ENCODE measurements at regions not wholly inside any gene's neighbourhood (a gene's known extent, or its start where the extent isn't known, plus 50 kb on each side); places are given as distances from the start of the nearest gene placed in this dataset.

DNA sequence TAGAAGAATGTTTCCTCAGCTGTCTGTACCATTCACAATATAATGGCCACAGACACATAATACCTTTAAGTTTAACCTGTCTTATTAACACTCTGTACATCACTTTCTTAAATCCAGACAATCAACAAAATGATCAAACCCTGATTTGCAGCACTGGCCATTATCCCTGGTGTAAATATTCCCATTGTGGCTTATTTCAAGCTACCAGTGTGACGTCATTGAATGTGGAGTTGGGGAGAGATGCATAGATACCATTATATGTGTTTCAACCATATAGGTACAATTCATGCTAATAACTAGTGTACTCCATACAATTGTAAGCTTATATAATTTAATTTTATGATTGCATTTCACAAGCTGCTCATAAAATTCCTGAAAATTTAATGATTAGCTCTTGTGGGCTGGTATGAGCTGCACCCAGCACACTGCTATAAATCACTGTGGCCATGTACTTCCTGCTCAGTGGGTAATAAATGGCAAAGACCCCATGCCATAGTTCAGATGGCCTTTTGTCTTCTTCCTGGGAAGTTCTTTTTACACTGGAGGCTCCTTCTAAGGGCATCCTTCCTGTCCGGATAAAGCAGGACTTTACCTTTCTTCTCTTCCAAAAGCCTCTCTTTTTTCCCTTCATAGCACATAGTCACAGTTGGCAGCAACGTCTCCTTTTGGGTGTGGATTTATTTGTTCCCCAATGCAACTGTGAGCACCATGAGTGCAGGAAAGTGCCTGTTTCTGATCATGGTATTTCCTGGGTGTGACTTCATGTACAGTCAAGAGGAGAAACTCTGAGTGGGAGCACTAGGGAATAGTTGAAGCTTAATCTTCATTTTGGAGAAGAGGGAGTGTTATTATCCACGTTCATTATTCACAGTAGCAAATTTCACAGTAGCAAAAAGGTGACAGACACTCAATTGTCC is 87.8 kb downstream of the MIAT start:
- TF ChIP-seq, protein P1, sequence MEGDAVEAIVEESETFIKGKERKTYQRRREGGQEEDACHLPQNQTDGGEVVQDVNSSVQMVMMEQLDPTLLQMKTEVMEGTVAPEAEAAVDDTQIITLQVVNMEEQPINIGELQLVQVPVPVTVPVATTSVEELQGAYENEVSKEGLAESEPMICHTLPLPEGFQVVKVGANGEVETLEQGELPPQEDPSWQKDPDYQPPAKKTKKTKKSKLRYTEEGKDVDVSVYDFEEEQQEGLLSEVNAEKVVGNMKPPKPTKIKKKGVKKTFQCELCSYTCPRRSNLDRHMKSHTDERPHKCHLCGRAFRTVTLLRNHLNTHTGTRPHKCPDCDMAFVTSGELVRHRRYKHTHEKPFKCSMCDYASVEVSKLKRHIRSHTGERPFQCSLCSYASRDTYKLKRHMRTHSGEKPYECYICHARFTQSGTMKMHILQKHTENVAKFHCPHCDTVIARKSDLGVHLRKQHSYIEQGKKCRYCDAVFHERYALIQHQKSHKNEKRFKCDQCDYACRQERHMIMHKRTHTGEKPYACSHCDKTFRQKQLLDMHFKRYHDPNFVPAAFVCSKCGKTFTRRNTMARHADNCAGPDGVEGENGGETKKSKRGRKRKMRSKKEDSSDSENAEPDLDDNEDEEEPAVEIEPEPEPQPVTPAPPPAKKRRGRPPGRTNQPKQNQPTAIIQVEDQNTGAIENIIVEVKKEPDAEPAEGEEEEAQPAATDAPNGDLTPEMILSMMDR (IDR thresholded peaks at IDR 0.05) = no peak
- TF ChIP-seq POLR2A (IDR thresholded peaks at IDR 0.05) = no peak
